GM18517 (cell line): ENCODE measurements at regions not wholly inside any gene's neighbourhood (a gene's known extent, or its start where the extent isn't known, plus 50 kb on each side); places are given as distances from the start of the nearest gene placed in this dataset.
"Not testable (repeated sequence)": the region's sequence is repeated elsewhere in the genome, so short reads cannot be mapped to it uniquely, and the experiment has no call there.

Source experiments
- ATAC-seq: cut with Tn5 transposase; IDR thresholded peaks from one replicate; pipeline ENCODE4 v1.9.1; 2021; ENCODE audit warnings: mild to moderate bottlenecking, moderate library complexity; ENCODE audit not compliant: unreplicated experiment

- no peak for ATAC-seq
Measured at GRCh38 chr21:31609081-31609480, 50.4 kb upstream of the SOD1 start.

DNA sequence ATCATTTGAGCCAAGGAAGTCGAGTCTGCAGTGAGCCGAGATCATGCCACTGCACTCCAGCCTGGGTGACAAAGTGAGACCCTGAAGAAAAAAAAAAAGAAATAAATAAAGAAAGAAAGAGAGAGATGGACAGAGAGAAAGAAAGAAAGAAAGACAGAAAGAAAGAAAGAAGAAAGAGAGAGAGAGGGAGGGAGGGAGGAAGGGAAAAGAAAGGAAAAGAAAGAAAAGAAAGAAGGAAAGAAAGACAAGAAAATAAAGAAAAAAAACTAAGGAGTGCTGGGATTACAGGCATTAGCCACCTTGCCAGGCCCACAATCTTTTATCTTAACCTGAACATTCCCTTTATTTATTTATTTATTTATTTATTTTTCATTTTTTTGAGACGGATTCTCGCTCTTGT lies 51.7 kb upstream of the SOD1 start:
- no peak for ATAC-seq

GRCh38 chr21:31606081-31606874 lies 53.2 kb upstream of the SOD1 start:
- no peak for ATAC-seq

GRCh38 chr21:31604591-31605190 lies 54.8 kb upstream of the SOD1 start:
- ATAC-seq: peak; percentile 65

DNA sequence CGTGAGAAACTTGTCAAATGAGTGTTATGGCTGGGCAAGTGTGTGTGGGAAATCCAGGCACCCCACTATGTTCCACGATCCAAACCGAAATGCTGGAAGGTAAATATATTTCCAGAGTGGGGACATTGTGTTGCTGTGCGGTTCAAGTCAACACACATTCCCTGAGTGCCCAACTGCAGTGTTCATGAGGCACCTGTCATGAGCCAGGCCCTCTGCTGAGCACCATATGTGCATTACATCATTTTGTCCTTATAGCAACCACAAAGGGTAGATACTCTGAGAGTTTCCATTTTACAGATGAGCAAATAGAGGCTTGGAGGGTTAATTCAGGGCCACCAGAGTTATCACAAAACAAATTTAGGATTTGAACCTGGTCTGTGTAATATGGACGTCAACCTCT lies 59.9 kb upstream of the SOD1 start:
- ATAC-seq: no peak

- ATAC-seq: no peak
Measured at GRCh38 chr21:31599013-31599412, 60.5 kb upstream of the SOD1 start.

DNA sequence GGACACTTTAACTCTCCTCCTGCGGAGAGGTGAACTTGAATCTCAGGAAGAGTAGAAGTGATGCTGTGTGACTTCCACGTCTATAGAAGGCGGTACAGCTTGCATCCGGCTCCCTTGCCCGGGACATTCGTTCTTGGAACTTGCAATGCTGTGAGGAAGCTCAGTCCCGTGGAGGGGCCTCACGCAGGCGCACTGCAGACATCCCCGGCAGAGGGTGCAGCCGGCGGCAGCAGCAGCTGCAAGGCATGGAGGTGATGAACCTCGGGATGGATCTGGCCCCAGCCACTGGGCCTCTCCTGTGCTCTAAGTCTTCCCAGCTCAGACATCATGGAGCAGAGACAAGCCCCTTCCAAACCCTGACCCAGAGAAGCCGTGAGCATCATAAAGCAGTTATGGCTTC lies 61.8 kb upstream of the SOD1 start:
- ATAC-seq: no peak

DNA sequence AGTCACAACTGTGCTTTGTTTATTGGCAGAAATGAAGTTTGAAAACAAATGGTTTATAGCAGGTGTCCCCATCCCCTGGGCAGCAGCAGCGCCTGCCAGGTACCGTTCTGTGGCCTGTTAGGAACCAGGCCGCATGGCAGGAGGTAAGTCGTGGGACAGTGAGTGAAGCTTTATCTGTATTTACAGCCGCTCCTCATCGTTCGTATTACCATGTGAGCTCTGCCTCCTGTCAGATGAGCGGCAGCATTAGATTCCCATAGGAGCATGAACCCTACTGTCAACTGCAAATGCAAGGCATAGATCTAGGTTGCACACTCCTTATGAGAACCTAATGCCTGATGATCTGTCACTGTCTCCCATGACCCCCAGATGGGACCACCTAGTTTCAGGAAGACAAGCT lies 63.4 kb upstream of the SOD1 start:
- no peak for ATAC-seq

- no peak for ATAC-seq
Measured at GRCh38 chr21:31594726-31595125, 64.8 kb upstream of the SOD1 start.

DNA sequence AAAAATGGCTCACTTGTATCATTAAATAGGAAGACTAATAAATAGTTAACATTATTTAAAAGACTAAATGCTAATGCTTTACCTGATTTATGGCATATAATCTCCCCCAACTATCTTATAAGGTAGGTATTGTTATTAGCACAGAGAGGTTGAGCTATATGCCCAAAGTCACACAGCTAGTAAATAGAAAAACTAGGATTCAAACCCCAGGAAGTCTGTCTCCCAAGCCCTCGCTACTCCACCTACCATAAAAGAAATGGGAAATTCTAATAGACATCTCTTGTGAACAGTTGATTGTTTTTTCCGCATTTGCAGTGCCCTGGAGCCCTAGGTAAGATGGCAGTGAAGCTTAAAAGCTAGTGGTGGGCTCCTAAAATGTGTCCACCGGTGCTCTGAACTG lies 65.2 kb upstream of the SOD1 start:
- ATAC-seq: no peak

DNA sequence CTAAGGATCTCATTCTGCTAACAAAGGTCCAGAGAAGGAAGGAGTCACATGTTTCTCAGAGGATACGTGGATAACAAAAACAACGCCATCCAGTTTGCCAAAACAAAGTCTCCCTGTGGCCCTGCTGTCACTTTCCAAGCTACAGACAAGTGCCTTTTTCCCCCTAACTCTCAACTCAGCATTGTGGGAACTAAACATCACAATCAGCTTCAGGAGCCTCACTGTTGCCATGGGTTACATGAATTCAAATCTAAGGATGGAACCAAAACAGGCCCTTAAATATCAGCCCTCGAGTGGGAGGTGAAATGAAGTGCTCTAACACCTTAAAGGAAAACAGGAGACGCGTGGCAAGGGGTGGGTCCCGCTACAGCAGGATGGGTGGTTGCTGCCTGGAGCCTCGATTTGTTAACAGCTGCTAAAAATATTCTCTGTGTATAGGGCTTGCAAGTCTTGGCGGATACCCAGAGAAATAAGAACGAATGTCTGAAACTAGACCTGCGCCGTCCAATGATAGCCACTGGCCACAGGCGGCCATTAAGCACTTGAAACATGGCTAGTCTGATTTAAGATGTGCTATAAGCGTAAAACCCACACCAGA lies 66.4 kb upstream of the SOD1 start:
- no peak for ATAC-seq

- no peak for ATAC-seq
Measured at GRCh38 chr21:31592516-31592915, 67.0 kb upstream of the SOD1 start.

- ATAC-seq: no peak
Measured at GRCh38 chr21:31589820-31590219, 69.7 kb upstream of the SOD1 start.

DNA sequence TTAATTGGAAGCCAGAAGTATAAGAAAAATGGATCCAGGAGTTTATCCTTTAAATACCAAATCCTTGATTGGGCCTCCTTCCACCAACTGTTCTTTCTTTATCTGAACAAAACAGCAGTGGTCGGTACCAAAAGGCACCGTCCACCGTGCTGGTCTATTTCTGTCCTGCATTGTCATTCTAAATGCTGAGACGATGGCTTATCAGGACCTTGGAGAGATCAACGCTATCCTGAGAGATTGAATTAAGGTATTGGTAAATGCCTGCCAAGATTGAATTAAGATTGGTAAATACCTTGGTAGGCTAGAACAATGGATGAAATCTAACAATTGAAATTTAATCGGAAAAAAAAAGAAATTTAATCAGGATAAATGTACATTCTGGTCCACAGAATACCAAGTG lies 73.4 kb upstream of the SOD1 start:
- no peak for ATAC-seq

DNA sequence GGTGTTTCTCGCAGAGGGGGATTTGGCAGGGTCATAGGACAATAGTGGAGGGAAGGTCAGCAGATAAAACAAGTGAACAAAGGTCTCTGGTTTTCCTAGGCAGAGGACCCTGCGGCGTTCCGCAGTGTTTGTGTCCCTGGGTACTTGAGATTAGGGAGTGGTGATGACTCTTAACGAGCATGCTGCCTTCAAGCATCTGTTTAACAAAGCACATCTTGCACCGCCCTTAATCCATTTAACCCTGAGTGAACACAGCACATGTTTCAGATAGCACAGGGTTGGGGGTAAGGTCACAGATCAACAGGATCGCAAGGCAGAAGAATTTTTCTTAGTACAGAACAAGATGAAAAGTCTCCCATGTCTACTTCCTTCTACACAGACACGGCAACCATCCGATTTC lies 75.6 kb upstream of the SOD1 start:
- not testable (repeated sequence) for ATAC-seq

DNA sequence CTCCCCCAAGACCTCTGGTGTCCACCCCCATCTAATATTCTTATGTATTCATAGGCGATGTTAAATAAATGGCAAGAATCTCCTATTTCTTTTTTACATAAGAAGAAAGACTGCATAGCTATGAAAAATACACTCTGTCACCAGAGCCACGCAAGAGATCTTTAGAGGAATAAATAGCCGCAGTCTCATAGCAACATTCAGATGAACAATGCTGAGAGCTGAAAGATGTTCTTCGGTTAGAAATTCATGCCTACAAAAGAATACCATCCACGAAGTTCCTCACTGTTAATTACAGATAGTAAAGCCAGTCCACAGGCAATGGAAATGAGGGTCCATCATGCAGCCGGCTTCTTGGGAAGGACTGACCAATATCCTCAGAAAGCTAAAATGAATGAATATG lies 76.0 kb upstream of the SOD1 start:
- ATAC-seq: no peak

GRCh38 chr21:31580866-31581276 lies 78.6 kb upstream of the SOD1 start:
- ATAC-seq: peak; percentile 81

DNA sequence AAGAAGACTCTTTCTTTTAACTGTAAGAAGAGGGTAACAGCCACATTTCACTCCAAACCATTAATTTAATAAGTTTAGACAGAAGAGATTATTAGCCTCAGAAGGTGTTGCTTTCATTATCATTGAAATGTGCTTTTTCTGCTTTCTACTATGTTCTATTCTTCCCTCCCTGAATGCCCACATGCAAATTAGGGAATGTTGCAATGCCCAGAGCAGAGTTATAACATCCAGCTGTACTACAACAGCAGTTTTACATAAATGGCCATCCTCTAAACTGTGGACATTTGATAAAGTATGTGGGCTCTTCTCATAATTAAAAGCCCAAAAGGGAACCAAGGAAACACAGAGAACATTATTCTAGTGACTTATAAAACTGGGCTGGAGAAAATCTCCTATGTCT lies 82.2 kb upstream of the SOD1 start:
- ATAC-seq: no peak

DNA sequence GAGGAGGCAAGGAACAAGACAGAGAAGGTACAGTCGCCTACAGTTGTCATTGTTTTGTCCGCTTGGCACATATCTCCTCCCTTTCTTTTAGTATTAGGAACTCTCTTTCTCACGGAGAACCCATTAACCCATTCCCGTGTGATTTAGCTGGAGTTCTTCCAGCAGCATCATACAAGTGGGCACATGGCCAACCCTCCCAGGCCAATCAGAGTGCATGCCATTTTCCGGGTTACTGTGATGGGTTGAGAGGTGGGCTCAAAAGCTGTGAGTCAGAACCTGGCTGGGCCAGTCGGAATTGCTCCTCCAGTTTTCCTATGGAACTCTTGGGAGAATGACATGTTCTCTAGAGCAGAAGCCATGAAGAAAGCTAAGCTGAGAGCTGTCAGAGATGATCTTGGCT lies 83.1 kb upstream of the SOD1 start:
- ATAC-seq: no peak

DNA sequence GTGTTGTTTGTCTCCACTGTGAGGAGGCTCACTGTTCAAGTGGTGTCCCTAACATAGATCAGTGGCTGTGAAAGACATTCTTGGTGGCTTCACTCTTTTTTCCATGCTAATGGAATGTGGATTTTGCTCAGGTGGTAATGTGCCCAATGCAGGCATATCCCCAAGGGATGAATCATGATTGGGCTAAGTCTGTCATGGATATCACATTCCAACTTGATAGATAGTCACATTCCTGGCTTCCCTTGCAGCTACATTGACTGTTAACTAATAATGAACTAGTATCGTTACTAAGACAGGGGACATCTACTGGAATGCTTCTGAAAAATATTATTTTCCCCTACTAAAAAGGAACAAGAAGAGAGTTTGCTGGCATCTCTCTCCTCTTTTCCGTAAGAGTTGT lies 86.3 kb upstream of the SOD1 start:
- ATAC-seq: no peak

- ATAC-seq: no peak
Measured at GRCh38 chr21:31571879-31572278, 87.6 kb upstream of the SOD1 start.

DNA sequence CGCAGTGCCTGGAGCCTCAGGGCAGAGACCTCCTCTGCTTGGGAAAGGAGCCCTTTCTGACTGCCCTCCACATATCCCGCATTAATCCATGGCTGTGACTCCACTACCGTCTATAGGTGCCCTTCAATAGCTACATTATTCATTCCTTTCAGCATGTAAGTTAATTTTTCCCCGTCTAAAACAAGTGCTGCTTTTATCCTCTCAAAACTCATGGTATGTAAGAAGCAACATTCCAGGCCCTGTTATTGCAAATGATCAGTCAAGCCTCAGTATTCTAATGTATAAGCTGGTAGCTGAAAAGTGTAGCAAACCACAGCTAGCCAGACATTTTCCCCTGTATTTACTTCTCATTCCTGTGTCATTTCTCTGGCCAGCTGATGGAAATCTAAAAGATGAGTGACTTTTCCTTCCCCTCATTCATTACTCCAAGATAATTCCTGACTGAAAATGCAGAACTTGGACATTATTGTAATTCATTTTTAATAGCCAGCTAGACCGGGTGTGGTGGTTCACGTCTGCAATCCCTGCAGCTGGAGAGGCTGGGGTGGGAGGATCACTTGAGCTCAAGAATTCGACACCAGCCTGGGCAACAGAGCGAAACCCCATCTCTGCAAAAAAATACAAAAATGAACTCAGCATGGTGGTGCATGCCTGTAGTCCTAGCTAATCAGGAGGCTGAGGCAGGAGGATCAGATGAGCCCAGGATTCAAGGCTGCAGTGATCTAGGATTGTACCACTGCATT lies 88.5 kb upstream of the SOD1 start:
- ATAC-seq: no peak
